DND-41 (cell line): ENCODE measurements at regions not wholly inside any gene's neighbourhood (a gene's known extent, or its start where the extent isn't known, plus 50 kb on each side); places are given as distances from the start of the nearest gene placed in this dataset.
"Not testable (repeated sequence)": the region's sequence is repeated elsewhere in the genome, so short reads cannot be mapped to it uniquely, and the experiment has no call there.

Source experiments
- ATAC-seq: fragments of 200-7000 bp; cut with Tn5 transposase; 3 replicates; pipeline ENCODE4 v1.9.1; 2021; ENCODE audit warnings: low read depth; ENCODE audit not compliant: insufficient read depth
- DNase-seq: peaks from one replicate; pipeline ENCODE4 v3.0.0-alpha.2; 2020
- H2AFZ ChIP-seq: 2 replicates; pipeline ENCODE4 v1.6.0; 2012; ENCODE audit warnings: low read depth, low read length
- H3K27ac ChIP-seq: 2 replicates; pipeline ENCODE4 v1.5.1; 2012; ENCODE audit warnings: low read length, inconsistent platforms
- H3K27me3 ChIP-seq: fragments of 200-600 bp; sonication (generic); 2 replicates; pipeline ENCODE4 v1.6.0; 2012; ENCODE audit warnings: low read length, mild to moderate bottlenecking, inconsistent platforms; ENCODE audit not compliant: insufficient read depth, poor library complexity
- H3K36me3 ChIP-seq: 2 replicates; pipeline ENCODE4 v1.5.1; 2012; ENCODE audit warnings: low read length, inconsistent platforms; ENCODE audit not compliant: insufficient read depth
- H3K4me1 ChIP-seq: 2 replicates; pipeline ENCODE4 v1.5.1; 2012; ENCODE audit warnings: mild to moderate bottlenecking, low read length; ENCODE audit not compliant: insufficient read depth
- H3K4me2 ChIP-seq: 2 replicates; pipeline ENCODE4 v1.6.0; 2012; ENCODE audit warnings: mild to moderate bottlenecking, moderate library complexity, low read length, inconsistent platforms; ENCODE audit not compliant: insufficient read depth
- H3K4me3 ChIP-seq, 2 experiments: fragments of 200-600 bp in 1 of 2; shearing (Covaris generic) in 1 of 2; 2 replicates each; pipeline ENCODE4 v1.5.1; 2012 to 2016; ENCODE audit warnings: inconsistent platforms in 2 of 2, low read length in 2 of 2, mild to moderate bottlenecking in 2 of 2, low read depth in 1 of 2, moderate library complexity in 1 of 2
- H3K79me2 ChIP-seq: 2 replicates; pipeline ENCODE4 v1.6.0; 2012; ENCODE audit warnings: low read length, inconsistent platforms; ENCODE audit not compliant: insufficient read depth
- H3K9ac ChIP-seq: 2 replicates; pipeline ENCODE4 v1.6.0; 2012; ENCODE audit warnings: low read depth, mild to moderate bottlenecking, inconsistent platforms, low read length, moderate library complexity
- H3K9me3 ChIP-seq: 2 replicates; pipeline ENCODE4 v1.5.1; 2012; ENCODE audit warnings: low read length, moderate library complexity, mild to moderate bottlenecking, inconsistent platforms; ENCODE audit not compliant: insufficient read depth, severe bottlenecking
- H4K20me1 ChIP-seq: 2 replicates; pipeline ENCODE4 v1.6.0; 2012; ENCODE audit warnings: low read length; ENCODE audit not compliant: insufficient read depth
- EZH2 ChIP-seq: IDR thresholded peaks from 3 replicates; pipeline ENCODE4 v1.6.1; 2012; ENCODE audit warnings: borderline replicate concordance, low read depth, mild to moderate bottlenecking, moderate library complexity, low read length, inconsistent platforms; ENCODE audit not compliant: severe bottlenecking
- TF ChIP-seq, protein P1 (sequence below): IDR thresholded peaks from 2 replicates; pipeline ENCODE4 v1.5.1; 2012; ENCODE audit warnings: borderline replicate concordance, low read length, moderate library complexity, mild to moderate bottlenecking; ENCODE audit not compliant: poor library complexity, severe bottlenecking; ENCODE audit errors: extremely low read depth

DNA sequence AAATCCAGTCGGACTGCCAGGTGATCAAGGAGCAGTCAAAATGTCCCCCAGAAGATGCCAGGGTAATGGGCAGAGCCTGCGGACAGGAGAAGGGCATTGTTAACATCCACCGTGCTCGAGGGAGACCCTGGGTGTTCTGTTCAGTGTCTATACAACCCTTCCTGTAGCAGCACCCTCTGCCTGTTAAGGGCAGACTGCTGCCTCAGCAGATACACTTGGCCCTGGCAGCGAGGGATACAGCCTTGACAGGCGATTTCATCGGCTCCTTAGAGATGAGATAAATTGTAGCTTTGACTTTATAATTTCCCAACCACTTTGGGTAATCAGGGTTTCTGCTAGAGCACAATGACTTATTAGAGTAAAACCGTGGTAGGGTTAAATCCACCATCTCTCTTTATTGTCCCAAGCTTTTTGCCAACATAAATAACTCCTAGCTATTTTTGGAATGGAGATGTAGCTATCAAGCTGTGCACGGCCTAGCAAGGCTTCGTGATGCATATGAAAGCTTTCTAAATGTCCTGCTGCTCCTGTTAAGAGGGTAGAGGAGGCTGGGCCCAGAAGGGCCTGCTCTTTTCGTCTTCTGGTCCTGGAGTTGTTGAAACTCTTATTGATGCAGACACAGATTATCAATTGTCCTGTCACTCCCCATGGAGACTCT lies 195.9 kb downstream of the CPEB2 start:
- Histone ChIP-seq H3K9ac (no peak overlapping the region), H3K4me3 (no peak overlapping the region), H3K36me3 (no peaks in the 10 kb centered on the region), H3K9me3 (no peaks in the 10 kb centered on the region), H2AFZ (no peak overlapping the region), H3K27ac (no peak overlapping the region), H4K20me1 (no peaks in the 10 kb centered on the region), H3K79me2 (no peaks in the 10 kb centered on the region), H3K4me2 (no peak overlapping the region), H3K27me3 (peaks cover 6% of the 10 kb centered on the region), H3K4me1 (no peaks in the 10 kb centered on the region)
- no peak for DNase-seq
- no peak for TF ChIP-seq EZH2
- TF ChIP-seq, protein P1, sequence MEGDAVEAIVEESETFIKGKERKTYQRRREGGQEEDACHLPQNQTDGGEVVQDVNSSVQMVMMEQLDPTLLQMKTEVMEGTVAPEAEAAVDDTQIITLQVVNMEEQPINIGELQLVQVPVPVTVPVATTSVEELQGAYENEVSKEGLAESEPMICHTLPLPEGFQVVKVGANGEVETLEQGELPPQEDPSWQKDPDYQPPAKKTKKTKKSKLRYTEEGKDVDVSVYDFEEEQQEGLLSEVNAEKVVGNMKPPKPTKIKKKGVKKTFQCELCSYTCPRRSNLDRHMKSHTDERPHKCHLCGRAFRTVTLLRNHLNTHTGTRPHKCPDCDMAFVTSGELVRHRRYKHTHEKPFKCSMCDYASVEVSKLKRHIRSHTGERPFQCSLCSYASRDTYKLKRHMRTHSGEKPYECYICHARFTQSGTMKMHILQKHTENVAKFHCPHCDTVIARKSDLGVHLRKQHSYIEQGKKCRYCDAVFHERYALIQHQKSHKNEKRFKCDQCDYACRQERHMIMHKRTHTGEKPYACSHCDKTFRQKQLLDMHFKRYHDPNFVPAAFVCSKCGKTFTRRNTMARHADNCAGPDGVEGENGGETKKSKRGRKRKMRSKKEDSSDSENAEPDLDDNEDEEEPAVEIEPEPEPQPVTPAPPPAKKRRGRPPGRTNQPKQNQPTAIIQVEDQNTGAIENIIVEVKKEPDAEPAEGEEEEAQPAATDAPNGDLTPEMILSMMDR: no peak
- ATAC-seq: no peak

DNA sequence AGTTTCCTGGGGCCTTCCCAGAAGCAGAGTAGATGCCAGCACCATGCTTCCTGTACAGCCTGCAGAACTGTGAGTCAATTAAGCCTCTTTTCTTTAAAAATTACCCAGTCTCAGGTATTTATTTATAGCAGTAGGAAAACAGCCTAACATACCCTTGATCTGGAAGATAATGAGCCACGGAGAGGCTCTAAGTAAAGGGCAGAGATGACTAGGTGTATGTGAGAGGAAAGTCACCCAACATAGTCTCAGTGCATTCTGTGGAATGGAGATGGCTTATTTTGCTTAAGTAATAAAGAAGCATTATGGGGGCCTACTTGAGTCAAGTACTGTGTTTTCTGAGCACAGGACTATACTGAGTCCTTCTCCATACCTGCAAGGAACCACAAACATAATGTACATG lies 199.5 kb downstream of the CPEB2 start:
- Histone ChIP-seq H2AFZ (no peak overlapping the region), H3K4me2 (no peak overlapping the region), H3K4me1 (no peaks in the 10 kb centered on the region), H3K9me3 (peaks cover 6% of the 10 kb centered on the region), H3K27me3 (no peaks in the 10 kb centered on the region), H3K27ac (no peak overlapping the region), H4K20me1 (no peaks in the 10 kb centered on the region), H3K79me2 (no peaks in the 10 kb centered on the region), H3K36me3 (no peaks in the 10 kb centered on the region), H3K9ac (no peak overlapping the region), H3K4me3 (no peak overlapping the region)
- ATAC-seq: no peak
- TF ChIP-seq, protein P1: no peak
- no peak for TF ChIP-seq EZH2
- no peak for DNase-seq

DNA sequence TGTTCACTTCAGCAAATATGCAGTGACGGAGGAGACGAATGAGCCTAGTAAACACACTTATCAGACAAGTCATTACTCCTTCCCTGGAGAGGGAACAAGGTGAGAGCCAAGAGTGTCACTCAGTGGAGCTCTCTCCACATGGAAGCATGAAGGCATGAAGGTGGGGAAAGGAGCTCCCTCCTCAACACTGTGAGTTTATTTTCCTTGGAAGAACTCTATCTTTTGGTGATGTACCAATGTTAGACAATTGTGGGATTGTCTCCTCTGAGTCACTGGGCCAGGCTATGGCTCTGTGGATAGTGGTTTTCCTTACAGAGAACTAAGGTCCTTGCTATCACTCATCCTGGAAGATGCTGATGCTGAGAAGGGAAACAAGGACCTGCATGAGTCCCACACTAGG lies 200.2 kb downstream of the CPEB2 start:
- H3K4me1 ChIP-seq: no peaks in the 10 kb centered on the region
- H3K4me2 ChIP-seq: no peak overlapping the region
- no peak overlapping the region for H3K4me3 ChIP-seq
- DNase-seq: no peak
- TF ChIP-seq EZH2: no peak
- TF ChIP-seq, protein P1: no peak
- no peaks in the 10 kb centered on the region for H3K79me2 ChIP-seq
- H3K9me3 ChIP-seq: peaks cover 8% of the 10 kb centered on the region
- H4K20me1 ChIP-seq: no peaks in the 10 kb centered on the region
- no peak overlapping the region for H3K27ac ChIP-seq
- no peak overlapping the region for H2AFZ ChIP-seq
- no peaks in the 10 kb centered on the region for H3K27me3 ChIP-seq
- no peak for ATAC-seq
- no peaks in the 10 kb centered on the region for H3K36me3 ChIP-seq
- no peak overlapping the region for H3K9ac ChIP-seq

DNA sequence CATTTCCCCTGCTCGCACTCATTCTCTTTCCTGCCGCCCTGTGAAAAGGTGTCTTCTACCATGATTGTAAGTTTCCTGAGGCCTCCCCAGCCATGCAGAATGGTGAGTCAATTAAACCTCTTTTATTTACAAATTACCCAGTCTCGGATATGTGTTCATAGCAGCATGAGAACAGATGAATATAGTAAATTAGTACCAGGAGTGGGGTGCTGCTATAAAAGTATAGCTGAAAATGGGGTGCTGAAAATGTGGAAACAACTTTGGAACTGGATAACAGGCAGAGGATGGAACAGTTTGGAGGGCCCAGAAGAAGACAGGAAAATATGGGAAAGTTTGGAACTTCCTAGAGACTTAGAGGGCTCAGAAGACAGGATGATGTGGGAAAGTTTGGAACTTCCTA lies 204.2 kb downstream of the CPEB2 start:
- ATAC-seq, H3K9ac ChIP-seq, DNase-seq, H3K4me3 ChIP-seq, H2AFZ ChIP-seq, H3K4me1 ChIP-seq, H3K27me3 ChIP-seq, H3K79me2 ChIP-seq, H3K36me3 ChIP-seq, H4K20me1 ChIP-seq, H3K4me2 ChIP-seq, H3K27ac ChIP-seq, H3K9me3 ChIP-seq: not testable (repeated sequence)
